HEK293 (cell line): ENCODE measurements at regions not wholly inside any gene's neighbourhood (a gene's known extent, or its start where the extent isn't known, plus 50 kb on each side); places are given as distances from the start of the nearest gene placed in this dataset.

Experiments
- CTCF ChIP-seq: fragments of 450-650 bp; formaldehyde crosslinking; IDR thresholded peaks from 2 replicates; pipeline ENCODE4 v1.5.1; 2016; ENCODE audit warnings: missing biosample characterization, missing genetic modification characterization
- HOXD13 ChIP-seq: sonication (generic); formaldehyde crosslinking; IDR thresholded peaks from 2 replicates; pipeline ENCODE4 v1.8.0; 2022; ENCODE audit warnings: missing genetic modification reagents, borderline replicate concordance
- YY1 ChIP-seq: fragments of 450-650 bp; formaldehyde crosslinking; IDR thresholded peaks from 2 replicates; pipeline ENCODE4 v1.5.1; 2018; ENCODE audit warnings: missing biosample characterization, missing genetic modification characterization
- ZBTB8A ChIP-seq: fragments of 450-650 bp; formaldehyde crosslinking; IDR thresholded peaks from 2 replicates; pipeline ENCODE4 v1.5.1; 2016; ENCODE audit warnings: missing biosample characterization, missing genetic modification characterization
- ZNF155 ChIP-seq: fragments of 450-650 bp; formaldehyde crosslinking; IDR thresholded peaks from 2 replicates; pipeline ENCODE4 v1.5.1; 2016; ENCODE audit warnings: missing biosample characterization, missing genetic modification characterization
- ZNF24 ChIP-seq: fragments of 450-650 bp; formaldehyde crosslinking; IDR thresholded peaks from 2 replicates; pipeline ENCODE4 v1.5.1; 2016; ENCODE audit warnings: missing biosample characterization, missing genetic modification characterization
- ZNF416 ChIP-seq: fragments of 450-650 bp; formaldehyde crosslinking; IDR thresholded peaks from 2 replicates; pipeline ENCODE4 v1.5.1; 2016; ENCODE audit warnings: missing biosample characterization, missing genetic modification characterization

DNA sequence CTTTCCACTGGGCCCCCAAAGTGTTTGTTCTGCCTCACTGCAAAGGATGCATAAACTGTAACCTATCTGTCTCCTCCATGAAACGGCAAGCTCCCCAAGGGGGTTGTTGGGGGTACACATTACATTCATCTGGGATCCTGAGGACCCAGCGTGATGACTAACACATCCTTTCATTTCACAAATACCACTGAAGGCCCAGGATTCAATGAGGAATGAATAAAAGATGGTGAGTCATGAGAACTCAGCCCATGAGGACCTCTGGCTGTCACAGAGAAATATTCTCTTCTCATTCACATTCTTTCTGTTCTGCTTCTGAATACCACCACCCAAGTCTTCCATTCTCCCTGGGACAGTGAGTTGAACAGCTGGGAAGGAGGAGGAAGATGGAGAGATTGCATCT, 149.8 kb downstream of the RBFOX3 start:
- no peak for TF ChIP-seq YY1
- TF ChIP-seq ZBTB8A: no peak
- no peak for TF ChIP-seq ZNF24 (tag by site-specific recombination)
- TF ChIP-seq ZNF416 (tag by site-specific recombination): no peak
- no peak for TF ChIP-seq CTCF (tag by site-specific recombination)
- no peak for TF ChIP-seq ZNF155
- no peak for TF ChIP-seq HOXD13
